ENCODE measurements at regions not wholly inside any gene's neighbourhood (a gene's known extent, or its start where the extent isn't known, plus 50 kb on each side); places are given as distances from the start of the nearest gene placed in this dataset.

DNA sequence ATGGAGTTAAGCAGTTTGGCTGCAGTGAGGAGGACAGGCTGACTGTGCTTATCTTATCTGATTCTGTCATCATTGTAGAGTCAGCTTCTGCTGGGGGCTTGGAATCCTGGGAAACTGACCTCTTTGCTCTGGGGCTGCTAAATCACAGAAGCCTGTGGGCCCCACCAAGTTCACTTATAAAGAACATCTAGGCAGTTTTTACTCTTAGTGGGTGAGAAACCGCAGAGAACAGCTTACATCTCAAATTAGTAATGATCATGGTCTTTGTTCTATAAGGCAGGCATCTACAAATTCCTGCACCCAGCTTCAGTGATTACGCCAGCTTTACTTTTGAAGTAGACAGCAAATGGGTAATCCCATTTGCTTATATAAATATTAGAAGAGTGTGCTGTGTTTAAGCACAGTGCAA is 75.7 kb downstream of the ZC3H11B start:
- FAIRE-seq (no peak), DNase-seq (ENCODE audit: insufficient read length, low spot score) (no peak)
- no peak for TF ChIP-seq POLR2A (IDR thresholded peaks at IDR 0.05; ENCODE audit: low read depth, low read length)

DNA sequence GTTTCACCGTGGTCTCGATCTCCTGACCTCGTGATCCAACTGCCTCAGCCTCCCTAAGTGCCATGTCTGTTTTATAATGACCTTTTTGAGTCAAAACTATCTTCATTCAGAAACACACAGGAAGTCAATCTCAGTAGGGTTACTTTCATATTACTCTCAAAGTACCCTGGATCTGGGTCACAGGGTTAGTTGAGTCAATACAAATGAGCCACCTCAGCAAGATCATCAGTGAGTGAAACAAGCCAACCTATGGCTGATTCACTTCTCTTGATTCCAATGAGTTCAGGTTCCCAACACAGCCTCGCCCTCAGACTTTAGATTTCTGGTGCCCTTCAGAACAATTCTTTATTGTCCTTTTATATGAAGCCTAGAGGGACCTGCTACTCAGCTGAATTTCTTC is 76.9 kb downstream of the ZC3H11B start:
- FAIRE-seq (no peak), DNase-seq (ENCODE audit: insufficient read length, low spot score) (no peak)
- TF ChIP-seq POLR2A (IDR thresholded peaks at IDR 0.05; ENCODE audit: low read depth, low read length) = no peak

DNA sequence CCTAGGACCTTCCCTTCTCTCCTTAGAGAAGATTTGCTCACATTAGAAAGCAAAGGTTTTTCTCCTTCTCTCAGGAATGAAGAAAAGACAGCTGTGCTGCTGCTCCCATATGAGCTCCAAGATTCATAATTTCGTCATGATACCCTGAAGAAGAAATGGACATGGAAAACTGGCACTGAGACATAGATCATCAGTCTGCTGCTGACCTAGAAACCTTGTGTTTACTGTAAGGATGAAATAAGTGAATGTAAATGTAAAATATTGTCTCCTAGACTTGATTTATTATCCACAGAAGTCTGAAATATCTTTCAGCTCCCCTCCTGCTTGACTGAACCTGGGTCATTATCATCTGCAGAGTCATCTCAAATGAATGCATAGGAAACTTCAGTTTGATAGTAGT is 77.9 kb downstream of the ZC3H11B start:
- no peak for TF ChIP-seq POLR2A (IDR thresholded peaks at IDR 0.05; ENCODE audit: low read depth, low read length)
- no peak for FAIRE-seq
- no peak for DNase-seq (ENCODE audit: insufficient read length, low spot score)

DNA sequence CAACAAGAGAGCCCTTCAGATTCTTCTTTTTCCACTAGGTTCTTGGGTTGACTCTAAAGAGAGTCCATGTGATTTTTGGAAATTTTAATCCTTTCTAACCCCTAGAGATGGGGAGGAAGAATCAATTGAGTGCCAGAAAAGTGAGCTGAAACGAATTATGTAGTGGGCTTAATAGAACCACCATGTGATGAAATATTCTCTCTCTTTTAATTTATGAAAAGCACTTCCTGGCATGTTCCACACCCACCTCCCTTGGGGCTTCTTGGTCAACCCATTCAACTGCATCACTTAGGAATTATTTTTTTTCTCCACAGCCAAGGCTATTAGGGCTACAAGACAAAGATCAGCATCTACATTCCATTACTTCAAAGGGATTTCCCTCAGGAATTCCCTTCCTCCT is 79.6 kb downstream of the ZC3H11B start:
- FAIRE-seq (no peak), DNase-seq (ENCODE audit: insufficient read length, low spot score) (no peak)
- TF ChIP-seq POLR2A (IDR thresholded peaks at IDR 0.05; ENCODE audit: low read depth, low read length) = no peak

DNA sequence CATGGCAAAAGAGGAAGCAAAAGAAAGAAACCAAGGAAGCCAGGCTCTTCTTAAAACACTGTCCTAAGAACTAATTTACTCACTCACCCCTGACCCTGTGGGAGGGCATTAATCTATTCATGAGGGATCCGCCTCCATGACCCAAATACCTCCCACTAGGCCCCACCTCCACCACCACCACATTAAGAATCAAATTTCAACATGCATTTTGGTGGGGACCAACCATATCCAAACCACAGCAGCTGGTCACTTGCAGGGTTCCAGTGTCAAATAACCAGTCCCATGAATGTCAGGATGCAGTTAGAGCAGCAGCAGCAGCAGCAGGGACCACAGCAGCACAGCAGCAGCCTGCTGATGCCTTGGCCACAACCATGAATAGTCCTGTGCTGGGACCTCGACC is 83.8 kb downstream of the ZC3H11B start:
- TF ChIP-seq POLR2A (IDR thresholded peaks at IDR 0.05; ENCODE audit: low read depth, low read length) = no peak
- DNase-seq (ENCODE audit: insufficient read length, low spot score) = no peak
- no peak for FAIRE-seq

DNA sequence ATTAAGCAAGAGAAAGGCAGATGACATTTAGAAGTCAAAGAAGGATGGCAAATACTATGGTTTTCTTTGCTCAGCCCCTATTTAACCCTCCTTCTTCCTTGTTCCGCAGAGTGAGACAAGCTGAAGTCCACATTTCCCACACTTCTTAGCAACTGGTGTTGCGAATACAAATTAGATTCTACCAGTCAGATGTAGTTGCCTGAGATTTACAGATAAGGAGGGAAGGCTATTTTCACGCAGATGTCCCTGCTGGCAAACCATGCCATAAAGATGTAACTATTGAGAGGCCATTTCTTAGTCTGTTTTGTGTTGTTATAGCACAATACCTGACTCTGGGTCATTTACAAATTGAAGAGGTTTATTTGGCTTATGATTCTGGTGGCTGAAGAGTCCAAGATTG is 84.3 kb downstream of the ZC3H11B start:
- no peak for DNase-seq (ENCODE audit: insufficient read length, low spot score)
- no peak for TF ChIP-seq POLR2A (IDR thresholded peaks at IDR 0.05; ENCODE audit: low read depth, low read length)
- FAIRE-seq = no peak

DNA sequence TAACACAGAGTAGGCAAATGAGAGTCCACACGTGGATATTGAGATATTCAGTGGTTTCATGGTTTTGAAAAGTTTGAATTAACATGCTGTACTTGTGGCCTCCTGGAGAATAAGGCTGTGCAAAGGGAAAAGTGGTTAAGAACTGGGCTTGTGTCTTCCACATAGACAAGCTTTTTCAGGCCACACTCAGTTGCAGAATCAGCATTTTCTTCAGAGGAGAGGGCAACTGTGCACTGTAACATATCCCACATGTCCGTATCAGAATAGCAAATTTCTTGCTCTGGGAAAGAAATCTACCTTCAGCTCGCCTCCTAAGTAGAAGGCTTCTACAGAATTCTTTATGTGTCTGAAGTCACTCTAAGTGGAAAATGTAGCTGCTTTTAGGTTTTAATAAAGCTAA is 84.9 kb downstream of the ZC3H11B start:
- DNase-seq (ENCODE audit: insufficient read length, low spot score) = no peak
- TF ChIP-seq POLR2A (IDR thresholded peaks at IDR 0.05; ENCODE audit: low read depth, low read length) = no peak
- no peak for FAIRE-seq

DNA sequence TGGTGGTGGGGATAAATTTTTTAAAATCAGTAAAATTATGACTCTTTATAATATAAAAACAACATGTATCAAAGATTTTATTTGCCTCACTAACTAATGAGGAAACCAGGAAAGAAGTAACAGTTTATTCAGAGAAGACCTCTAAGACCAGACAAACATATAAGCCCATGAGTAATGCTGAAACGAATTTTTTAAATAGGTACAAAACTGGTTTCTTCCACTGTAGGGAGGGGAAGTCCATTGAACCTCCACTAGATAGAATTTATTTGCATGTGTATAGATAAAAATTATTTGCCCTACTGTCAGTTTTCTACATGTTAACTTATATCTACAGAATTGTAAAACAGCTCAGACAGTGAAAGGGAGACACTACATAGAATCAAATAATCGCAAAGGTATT is 86.8 kb downstream of the ZC3H11B start:
- TF ChIP-seq POLR2A (IDR thresholded peaks at IDR 0.05; ENCODE audit: low read depth, low read length) = no peak
- DNase-seq (ENCODE audit: insufficient read length, low spot score) (no peak), FAIRE-seq (no peak)

DNA sequence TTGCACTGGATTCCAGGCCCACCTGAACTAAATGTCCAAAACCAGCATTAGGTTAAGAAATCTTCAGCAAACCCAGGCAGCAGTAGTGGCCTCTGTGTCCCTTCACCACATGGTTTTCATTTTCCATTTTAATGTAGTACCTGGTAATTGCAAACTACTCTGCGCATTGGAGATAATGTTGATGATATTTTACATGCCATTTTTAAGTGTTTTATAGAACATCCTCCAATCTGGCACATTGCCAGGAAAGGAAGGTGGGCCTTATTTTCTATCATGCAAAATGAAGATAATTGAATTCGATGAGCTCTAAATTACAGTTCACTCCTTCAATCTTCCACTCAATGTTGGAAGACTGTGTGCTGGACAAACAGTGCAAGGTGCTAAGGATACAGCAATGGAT is 89.5 kb downstream of the ZC3H11B start:
- DNase-seq (ENCODE audit: insufficient read length, low spot score) (no peak), FAIRE-seq (no peak)
- no peak for TF ChIP-seq POLR2A (IDR thresholded peaks at IDR 0.05; ENCODE audit: low read depth, low read length)

DNA sequence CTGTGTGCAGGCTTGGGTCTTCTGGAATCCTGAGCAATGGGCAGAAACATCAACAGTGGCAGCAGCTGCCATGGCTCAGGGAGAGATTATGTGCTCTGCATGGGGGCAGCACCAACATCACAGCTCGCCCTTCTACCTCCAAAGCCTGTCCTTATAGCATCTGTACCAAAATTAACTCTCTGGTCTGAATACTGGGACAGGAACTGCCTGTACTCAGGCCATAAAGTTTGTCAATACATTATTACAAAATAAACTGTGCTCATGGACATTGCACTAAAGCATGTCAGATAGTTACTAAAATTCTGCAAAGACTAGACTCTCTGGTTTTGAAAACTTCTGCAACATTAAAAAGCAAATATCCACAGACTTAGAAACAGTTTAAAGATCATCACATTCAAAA is 91.6 kb downstream of the ZC3H11B start:
- FAIRE-seq = no peak

DNA sequence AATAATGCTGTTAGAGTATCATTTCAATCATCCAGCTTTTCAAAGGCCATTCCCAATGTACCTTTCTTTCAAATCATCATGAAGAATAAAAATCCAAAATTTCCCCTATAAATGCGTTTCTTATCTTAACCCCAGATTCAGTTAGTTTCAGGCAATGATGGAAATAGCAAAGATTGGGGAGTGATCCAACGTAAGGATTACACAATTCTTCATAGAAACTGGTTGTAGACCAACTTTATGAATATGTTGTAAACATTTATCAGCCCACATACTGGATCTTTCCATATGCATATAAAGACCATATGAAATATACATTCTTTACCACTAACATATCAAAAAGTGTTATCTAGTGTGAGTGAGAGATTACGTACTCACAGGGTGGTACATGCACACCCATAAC is 92.7 kb downstream of the ZC3H11B start:
- no peak for FAIRE-seq
- no peak for TF ChIP-seq POLR2A (IDR thresholded peaks at IDR 0.05; ENCODE audit: low read depth, low read length)

More for the DNA sequence above, 91.6 kb downstream of the ZC3H11B start:
- no peak for TF ChIP-seq POLR2A (IDR thresholded peaks at IDR 0.05; ENCODE audit: low read depth, low read length)
- no peak for DNase-seq (ENCODE audit: insufficient read length, low spot score)

DNA sequence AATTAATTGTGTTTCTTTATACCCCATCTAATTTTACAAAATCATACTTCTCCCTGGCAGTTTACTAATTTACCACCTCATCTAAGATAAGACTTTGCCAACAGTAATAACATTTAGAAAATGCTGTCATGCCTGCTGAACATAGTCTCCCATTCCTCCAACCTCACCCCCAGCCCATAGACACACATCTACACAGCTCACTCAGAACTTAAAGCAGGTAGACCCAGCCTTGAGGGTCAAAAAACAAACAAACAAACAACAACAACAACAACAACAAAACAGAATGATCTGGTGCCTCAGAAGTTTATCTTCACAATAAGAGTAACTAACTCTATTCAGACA is 94.0 kb downstream of the ZC3H11B start:
- TF ChIP-seq POLR2A (IDR thresholded peaks at IDR 0.05; ENCODE audit: low read depth, low read length) = no peak
- DNase-seq (ENCODE audit: insufficient read length, low spot score) (no peak), FAIRE-seq (no peak)

More for the DNA sequence above, 92.7 kb downstream of the ZC3H11B start:
- no peak for DNase-seq (ENCODE audit: insufficient read length, low spot score)

DNA sequence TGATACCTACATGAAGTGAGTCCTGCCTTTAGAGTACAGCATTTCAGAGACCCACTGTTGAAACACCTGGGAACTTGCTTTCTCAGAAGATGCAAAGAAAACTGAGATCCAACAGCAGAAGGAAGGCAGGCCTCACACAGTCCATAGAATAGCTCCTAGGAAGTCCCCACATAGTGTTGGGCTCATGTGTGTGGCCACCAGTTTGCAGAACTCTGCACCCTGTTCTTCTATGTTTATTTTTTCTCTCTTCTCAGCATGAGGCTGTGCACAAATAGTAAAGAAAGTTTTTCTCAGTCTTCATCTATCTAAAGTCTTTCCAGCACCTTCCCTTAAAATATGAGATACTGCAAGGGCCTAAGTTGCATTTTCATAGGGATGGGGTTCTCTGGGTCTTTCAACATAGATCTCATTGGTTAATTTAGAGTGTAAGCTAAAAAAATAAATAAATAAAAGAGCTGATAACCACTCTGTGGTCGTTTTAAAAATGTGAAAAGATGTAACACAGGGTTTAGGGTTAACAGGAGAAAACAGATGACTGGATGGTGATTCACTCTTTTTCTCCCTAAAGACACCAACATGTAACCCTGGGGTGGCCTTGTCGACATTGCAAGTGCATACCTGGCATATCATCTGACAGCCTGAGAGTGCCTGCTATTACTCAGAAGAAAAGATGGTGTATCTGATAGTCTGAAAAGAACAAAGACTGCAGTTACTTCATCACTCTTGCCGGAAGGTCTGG is 94.6 kb downstream of the ZC3H11B start:
- FAIRE-seq = peak; percentile 90
- peak; percentile 33 for DNase-seq (ENCODE audit: insufficient read length, low spot score)
- no peak for TF ChIP-seq POLR2A (IDR thresholded peaks at IDR 0.05; ENCODE audit: low read depth, low read length)

DNA sequence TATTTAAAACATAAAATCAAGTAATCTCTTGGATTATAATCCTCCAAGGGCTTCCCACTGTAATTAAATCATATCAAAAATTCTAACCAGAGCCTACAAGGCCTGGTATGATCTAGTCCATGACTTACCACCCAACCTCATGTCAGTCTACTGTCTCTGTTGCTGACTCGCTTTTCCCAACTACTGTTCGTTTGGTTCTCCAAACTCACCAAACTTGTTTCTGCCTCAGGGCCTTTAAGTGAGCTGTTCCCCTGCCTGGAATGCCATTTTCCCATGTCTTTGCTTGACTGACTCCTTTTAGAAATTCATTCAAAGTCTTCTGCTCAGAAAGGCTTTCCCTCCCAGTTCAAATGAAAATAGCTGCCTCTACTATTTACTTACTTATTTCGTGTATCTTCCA is 95.9 kb downstream of the ZC3H11B start:
- no peak for TF ChIP-seq POLR2A (IDR thresholded peaks at IDR 0.05; ENCODE audit: low read depth, low read length)
- DNase-seq (ENCODE audit: insufficient read length, low spot score) (no peak), FAIRE-seq (no peak)

DNA sequence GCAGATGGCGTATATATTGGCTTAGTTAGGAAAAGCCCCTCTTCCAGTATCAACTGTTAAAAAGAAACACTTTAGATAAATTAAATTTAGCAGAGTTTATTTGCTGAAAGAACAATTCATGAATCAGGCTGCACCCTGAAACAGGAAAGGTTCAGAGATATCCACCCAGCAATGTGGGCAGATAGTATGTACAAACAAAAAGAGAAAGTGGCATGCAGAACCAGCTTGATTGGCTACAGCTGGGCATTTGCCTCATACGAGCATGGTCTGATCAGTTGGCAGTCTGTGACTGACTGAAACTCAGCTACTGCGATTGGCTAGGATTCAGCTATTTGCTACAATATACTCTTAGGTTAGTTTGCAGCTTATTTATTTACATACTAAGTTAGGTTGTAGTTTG is 98.2 kb downstream of the ZC3H11B start:
- no peak for TF ChIP-seq POLR2A (IDR thresholded peaks at IDR 0.05; ENCODE audit: low read depth, low read length)
- FAIRE-seq = no peak
- no peak for DNase-seq (ENCODE audit: insufficient read length, low spot score)

DNA sequence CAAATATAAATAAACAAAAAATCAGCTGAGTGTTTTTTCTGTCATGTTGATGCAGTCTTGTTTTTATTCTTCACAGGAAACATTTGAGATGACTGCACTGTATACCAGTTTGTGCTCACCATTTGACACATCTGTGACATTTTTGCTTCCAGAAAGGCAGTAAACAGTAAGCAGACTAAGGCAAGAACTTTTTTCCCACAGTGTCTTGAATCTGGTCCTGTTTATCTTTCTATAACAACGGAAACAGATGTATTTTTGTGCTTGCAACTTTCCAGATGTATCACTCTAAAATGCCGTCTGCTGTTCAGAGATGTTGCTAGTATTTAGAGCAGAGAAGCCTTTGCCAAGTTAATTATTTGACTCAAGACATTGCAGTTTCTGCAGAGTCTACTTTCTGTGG is 105.5 kb downstream of the ZC3H11B start:
- TF ChIP-seq POLR2A (IDR thresholded peaks at IDR 0.05; ENCODE audit: low read depth, low read length) = no peak
- no peak for FAIRE-seq
- no peak for DNase-seq (ENCODE audit: insufficient read length, low spot score)

Data from H54 (cell line).